ENCODE measurements at regions not wholly inside any gene's neighbourhood (a gene's known extent, or its start where the extent isn't known, plus 50 kb on each side); places are given as distances from the start of the nearest gene placed in this dataset.
"Not testable (repeated sequence)": the region's sequence is repeated elsewhere in the genome, so short reads cannot be mapped to it uniquely, and the experiment has no call there.

- not testable (repeated sequence) for TF ChIP-seq NRF1 (conservative IDR thresholded peaks at IDR 0.05; ENCODE audit: low read depth, low read length); MXI1 (IDR thresholded peaks at IDR 0.05; ENCODE audit: low read depth, low read length); SIN3A (IDR thresholded peaks at IDR 0.05; ENCODE audit: low read depth, low read length)
Observed at GRCh38 chr4:28113586-28113985, 1252.9 kb downstream of the STIM2 start.

Measured in GM12878 (cell line).